Dedifferentiated amniotic fluid mesenchymal stem cell (primary cell): ENCODE measurements at regions not wholly inside any gene's neighbourhood (a gene's known extent, or its start where the extent isn't known, plus 50 kb on each side); places are given as distances from the start of the nearest gene placed in this dataset.
"Not testable (repeated sequence)": the region's sequence is repeated elsewhere in the genome, so short reads cannot be mapped to it uniquely, and the experiment has no call there.

Experiments
- DNase-seq: peaks from one replicate; pipeline ENCODE4 v3.0.0-alpha.2; 2016; ENCODE audit errors: extremely low spot score

DNA sequence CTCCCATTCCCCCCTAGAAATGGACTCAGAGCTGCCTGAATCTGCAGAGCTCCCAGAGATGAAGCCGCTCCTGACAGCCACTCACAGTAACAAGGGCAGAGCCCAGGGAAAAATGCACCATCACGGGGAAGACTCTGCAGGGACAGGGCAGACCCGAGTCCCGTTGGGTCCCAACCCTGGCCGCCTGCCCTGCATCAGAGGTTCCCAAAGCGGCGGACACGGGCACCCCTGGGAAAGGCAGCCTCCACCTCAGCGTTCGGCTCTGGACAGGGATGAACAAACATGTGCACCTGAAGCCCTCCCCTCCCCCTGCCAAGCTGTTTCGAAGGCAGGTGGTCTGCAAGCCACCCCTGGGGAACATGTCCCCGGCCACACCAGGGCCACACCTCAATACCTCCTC lies 320.4 kb downstream of the ADGRD1 start:
- DNase-seq = no peak

DNA sequence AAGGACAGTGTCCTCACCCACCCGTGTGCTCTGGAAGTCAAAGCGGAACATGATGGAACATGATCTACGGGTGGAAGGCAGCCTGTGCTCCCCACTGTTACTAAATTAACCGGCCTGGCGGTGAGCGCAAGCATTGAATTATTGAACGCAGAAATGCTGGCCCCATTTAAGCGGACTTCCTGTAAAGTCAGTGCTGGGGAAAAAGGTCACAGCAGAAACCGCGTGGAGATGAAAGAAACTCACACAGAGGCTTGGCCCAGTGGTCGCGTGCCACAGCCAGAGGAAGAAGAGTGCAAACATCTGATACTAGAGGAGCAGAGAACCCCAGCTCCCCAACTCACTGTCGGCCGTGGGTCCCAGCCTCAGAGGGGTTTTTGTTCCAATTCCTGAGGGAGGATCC lies 321.2 kb downstream of the ADGRD1 start:
- no peak for DNase-seq

DNA sequence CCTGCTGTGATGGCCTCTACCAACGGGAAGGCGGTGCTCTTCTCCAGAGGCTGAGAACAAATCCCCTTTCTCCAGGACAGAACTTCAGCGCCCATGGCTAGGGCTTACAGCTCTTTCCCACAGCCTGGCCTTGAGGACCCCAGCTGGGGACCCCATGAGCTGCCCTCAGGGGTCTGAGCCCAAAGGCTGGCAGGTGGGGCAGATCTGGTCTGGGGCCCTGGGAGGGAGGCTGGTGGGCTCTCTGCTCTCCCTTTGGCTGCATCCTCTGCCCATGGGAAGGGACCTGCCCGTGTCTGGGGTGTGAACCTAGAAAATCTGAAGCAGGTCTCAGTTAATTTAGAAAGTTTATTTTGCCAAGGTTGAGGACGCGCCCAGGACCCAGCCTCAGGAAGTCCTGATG lies 322.1 kb downstream of the ADGRD1 start:
- no peak for DNase-seq

DNA sequence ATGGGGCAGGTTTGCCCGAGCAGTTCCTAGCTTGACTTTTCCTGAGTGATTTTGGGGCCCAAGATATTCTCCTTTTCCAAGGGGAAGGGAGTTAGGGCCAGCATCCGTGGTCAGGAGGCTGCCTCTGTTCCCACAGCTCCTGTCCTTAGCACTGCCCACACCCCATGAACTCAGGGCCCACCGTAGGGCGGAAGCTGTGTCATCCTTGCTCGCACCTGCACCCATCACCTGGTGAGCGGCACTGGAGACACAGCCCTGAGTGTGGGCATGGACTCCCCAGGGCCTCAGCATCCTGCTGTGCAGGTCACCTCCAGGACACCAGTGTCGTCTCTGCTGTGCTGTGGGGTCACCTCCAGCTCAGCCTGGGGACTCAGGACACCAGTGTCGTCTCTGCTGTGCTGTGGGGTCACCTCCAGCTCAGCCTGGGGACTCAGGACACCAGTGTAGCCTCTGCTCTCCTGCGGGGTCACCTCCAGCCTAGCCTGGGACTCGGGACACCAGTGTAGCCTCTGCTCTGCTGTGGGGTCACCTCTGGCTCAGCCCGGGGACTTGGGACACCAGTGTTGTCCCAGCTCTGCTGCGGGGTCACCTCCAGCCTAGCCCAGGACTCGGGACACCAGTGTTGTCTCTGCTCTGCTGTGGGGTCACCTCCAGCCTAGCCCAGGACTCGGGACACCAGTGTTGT lies 322.9 kb downstream of the ADGRD1 start:
- DNase-seq = no peak

- DNase-seq = not testable (repeated sequence)
Observed at GRCh38 chr12:131277186-131278091, 323.7 kb downstream of the ADGRD1 start.

GRCh38 chr12:131278451-131279115 lies 324.9 kb downstream of the ADGRD1 start:
- not testable (repeated sequence) for DNase-seq

DNA sequence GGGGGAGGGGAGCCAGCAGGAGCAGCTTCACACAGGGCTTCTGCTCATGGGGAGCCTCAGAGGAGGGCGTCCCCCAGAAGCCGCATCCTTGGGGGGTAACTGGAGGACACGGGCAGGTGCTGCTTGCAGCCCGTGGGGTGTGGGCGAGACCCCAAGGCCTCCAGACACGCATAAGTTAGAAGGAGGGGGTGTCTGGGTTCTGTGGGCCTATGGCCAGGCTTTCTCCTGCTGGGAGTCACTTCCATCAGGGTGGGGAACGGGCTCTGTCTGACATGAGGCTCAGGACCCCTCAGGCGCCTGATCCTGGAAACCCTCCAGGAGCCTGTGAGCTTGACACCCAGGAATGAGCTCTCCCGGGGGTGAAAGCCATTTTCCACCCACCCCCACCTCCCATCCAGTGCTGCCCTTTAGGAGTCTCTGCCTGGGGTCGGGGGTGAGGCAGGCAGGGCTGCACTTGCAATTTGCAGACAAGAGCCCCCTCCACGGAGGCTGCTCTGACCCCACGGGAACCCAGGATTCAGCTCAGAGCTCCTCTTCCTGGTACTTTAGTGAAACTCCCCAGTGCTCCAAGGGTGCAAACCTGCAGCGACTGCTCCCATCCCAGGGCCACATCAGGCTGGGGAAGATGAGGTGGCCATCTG lies 325.7 kb downstream of the ADGRD1 start:
- no peak for DNase-seq

GRCh38 chr12:131280426-131280825 lies 326.7 kb downstream of the ADGRD1 start:
- DNase-seq = no peak

DNA sequence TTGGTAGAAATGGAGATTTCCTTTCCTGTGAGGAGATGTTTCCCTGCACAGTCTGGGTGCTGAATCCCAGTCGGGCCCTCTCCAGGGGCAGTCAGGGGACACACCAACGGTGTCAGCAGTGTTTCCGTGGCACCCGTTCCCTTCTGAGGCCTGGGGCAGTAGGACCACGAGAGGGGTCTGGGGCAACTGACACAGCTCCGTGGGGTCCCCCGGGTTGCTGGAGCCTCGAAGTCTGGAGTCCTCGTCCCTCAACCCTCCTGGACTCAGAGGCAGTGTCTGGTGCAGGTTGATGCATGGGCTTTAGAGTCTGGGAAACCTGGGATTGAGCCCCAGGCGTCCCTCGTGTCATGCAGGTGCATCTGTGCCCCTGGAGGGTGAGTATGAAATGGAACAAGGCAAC lies 327.3 kb downstream of the ADGRD1 start:
- no peak for DNase-seq

GRCh38 chr12:131282292-131283080 lies 328.8 kb downstream of the ADGRD1 start:
- no peak for DNase-seq

DNA sequence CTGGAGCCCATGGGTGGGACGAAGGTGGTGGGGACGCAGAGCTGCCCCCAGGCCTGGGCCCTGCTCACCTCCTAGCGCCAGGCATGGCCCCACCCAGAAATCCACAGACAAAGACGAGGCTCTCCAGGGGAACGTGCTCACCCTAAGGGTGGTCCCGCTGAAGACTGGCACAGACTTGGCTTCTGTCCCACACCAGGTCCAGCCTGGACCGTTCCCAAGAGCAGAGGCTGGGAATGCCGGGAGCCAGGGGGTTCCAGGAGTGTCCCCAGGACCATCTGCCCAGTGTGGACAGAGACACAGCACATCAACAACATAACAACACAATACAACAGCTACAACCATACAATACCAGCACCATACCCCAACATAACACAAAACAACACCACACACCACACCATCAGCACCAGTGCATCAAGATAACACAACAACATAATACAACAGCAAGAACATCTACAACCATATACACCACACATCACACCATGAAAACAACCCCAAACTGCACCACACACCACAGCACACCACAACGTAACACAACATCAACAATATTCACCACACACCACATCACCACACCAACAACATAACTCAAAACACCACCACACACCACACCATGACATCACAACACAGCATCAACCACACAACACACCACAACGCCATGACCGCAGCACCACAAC lies 329.6 kb downstream of the ADGRD1 start:
- DNase-seq = no peak

- DNase-seq = not testable (repeated sequence)
Observed at GRCh38 chr12:131283862-131284825, 330.4 kb downstream of the ADGRD1 start.

DNA sequence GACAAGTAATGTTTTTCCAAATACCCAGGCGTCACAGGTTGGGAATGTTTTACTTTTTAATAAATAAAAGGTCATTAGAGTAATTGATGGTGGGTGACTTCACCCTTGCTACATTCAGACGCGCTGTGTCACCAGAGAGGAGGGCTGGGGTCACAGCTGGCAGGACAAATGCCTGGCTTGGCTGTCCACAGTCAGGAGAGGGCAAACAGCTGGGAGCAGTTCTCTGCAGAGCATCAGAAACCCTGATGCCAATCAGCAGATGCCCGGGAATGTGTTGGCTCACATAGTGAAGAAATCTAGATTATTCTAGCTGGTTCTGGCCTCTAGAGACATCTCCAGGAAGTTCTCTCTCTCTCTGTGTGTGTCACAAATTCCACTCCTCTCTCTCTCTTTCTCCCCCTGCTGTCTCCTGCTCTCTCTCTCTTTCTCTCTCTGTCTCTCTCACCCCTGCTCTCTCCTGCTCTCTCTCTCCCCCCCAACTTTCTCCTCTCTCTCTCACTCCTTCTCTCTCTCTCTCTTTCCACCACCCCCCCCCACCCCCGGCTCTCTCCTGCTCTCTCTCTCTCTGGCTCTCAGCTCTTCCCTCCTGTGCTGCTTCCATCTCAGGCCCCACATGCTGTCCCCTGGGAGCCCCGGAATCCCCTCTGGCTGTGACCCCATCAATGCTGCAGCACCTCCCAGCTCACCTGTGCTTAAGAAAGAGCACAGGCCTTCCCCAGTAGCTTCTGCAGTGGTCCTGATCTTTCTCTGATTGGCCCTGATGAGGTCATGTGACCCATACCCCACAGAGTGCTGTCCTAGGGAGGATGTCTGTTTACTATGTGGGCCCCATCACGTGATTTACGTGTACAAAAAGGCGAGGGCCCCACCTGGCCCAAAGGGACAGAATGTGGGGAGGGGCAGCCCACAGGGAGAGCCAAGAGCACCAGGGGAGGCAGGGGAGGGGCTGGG lies 331.5 kb downstream of the ADGRD1 start:
- not testable (repeated sequence) for DNase-seq

DNA sequence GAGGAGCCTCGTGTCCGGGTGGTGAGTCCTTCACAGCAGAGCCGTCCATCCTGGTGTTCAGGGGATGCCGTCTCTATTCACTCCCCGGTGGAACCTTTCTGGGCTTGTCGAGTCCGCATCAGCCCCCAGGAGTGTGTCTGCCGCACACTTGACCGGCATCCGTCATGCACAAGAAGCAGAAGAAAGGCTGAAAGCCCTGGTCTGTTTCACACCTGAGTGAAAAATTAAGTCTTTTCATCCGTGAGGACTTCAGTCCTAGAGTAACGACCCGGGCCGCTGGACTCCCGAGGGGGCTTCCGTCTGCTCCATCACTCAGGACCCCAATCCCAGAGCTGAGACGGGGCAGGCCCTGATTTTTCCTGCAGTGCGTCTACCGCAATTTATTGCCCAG lies 332.2 kb downstream of the ADGRD1 start:
- DNase-seq = not testable (repeated sequence)

- not testable (repeated sequence) for DNase-seq
Observed at GRCh38 chr12:131286301-131286700, 332.6 kb downstream of the ADGRD1 start.

DNA sequence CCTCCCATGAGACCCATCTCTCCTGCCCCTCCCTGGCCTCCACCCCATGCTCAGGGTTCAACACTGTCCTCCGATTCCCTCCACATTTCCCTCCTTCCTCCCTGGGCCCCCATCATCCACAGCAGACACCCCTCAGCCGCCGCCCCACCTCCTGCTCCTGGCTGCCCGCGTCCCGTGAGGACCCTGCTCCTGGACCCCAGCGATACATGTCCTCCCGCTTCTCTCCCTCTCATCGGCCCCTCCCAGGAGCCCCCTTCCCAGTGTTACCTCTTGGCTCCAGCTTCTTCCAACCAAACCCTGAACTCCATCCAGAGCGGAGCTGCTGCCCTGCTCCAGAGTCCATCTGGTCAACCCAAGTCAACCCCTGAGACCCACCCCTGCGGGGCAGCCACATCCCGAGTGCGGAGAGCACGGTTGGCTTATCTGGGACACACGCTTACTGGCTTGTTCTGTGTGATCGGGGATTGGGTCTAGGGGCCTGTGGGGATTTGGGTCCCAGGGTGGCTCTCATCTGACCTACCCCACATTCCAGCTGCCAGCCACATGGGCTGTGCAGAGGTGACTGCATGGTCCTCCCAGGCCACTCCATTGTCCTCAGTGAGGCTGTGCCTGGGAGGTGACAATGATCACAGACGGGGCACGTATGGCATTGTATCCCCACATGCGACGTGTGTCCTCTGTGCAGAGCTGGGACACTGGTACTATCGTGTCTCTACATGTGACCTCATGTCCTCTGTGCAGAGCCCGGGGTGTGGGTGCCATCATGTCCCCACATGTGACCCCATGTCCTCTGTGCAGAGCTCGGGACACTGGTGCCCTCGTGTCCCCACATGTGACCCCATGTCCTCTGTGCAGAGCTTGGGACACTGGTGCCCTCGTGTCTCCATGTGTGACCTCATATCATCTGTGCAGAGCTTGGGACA lies 333.6 kb downstream of the ADGRD1 start:
- no peak for DNase-seq
